ENCODE measurements at regions not wholly inside any gene's neighbourhood (a gene's known extent, or its start where the extent isn't known, plus 50 kb on each side); places are given as distances from the start of the nearest gene placed in this dataset.

DNA sequence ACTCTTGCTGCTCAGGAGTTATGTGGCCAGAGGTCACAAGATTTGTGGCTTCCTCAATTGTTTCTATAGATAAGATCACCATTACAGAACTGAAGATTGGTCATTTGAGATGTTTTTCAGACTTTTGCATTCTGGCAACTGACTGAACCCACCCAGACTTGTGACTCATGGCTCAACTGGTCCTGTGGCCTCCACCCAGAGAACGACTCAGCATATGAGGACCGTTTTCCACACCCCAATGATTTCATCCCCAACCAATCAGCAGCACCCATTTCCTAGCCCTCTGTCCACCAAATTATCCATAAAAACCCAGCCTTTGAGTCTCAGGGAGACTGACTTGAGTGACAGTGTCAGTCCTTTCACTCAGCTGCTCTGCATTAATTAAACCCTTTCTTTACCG lies 143.2 kb upstream of the ASIC2 start:
- Histone ChIP-seq H3K36me3 (ENCODE audit: insufficient read depth, low read length) (no peaks in the 10 kb centered on the region), H3K9me3 (ENCODE audit: low read length) (no peaks in the 10 kb centered on the region), H3K9ac (ENCODE audit: low read length) (no peak overlapping the region), H2AFZ (ENCODE audit: low read length) (no peak overlapping the region), H3K79me2 (ENCODE audit: insufficient read depth, low read length) (no peaks in the 10 kb centered on the region), H3K27ac (ENCODE audit: low read depth, low read length, poor library complexity, severe bottlenecking) (no peak overlapping the region), H3K9me2 (ENCODE audit: low read depth, low read length) (no peaks in the 10 kb centered on the region), H3K27me3 (ENCODE audit: insufficient read depth, low read length) (no peaks in the 10 kb centered on the region), H3K4me1 (ENCODE audit: insufficient read depth, low read length, severe bottlenecking) (no peaks in the 10 kb centered on the region), H4K20me1 (ENCODE audit: insufficient read depth, low read length) (no peaks in the 10 kb centered on the region), H3K4me2 (ENCODE audit: low read length) (no peak overlapping the region), H3F3A (ENCODE audit: insufficient read depth, low read length) (no peaks in the 10 kb centered on the region), H3K4me3 (ENCODE audit: low read depth, low read length, poor library complexity, severe bottlenecking) (no peak overlapping the region)
- no peak for TF ChIP-seq EZH2 (IDR thresholded peaks at IDR 0.05; ENCODE audit: borderline replicate concordance, low read length)
- TF ChIP-seq, protein P1, sequence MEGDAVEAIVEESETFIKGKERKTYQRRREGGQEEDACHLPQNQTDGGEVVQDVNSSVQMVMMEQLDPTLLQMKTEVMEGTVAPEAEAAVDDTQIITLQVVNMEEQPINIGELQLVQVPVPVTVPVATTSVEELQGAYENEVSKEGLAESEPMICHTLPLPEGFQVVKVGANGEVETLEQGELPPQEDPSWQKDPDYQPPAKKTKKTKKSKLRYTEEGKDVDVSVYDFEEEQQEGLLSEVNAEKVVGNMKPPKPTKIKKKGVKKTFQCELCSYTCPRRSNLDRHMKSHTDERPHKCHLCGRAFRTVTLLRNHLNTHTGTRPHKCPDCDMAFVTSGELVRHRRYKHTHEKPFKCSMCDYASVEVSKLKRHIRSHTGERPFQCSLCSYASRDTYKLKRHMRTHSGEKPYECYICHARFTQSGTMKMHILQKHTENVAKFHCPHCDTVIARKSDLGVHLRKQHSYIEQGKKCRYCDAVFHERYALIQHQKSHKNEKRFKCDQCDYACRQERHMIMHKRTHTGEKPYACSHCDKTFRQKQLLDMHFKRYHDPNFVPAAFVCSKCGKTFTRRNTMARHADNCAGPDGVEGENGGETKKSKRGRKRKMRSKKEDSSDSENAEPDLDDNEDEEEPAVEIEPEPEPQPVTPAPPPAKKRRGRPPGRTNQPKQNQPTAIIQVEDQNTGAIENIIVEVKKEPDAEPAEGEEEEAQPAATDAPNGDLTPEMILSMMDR (IDR thresholded peaks at IDR 0.05; ENCODE audit: low read length) = no peak

DNA sequence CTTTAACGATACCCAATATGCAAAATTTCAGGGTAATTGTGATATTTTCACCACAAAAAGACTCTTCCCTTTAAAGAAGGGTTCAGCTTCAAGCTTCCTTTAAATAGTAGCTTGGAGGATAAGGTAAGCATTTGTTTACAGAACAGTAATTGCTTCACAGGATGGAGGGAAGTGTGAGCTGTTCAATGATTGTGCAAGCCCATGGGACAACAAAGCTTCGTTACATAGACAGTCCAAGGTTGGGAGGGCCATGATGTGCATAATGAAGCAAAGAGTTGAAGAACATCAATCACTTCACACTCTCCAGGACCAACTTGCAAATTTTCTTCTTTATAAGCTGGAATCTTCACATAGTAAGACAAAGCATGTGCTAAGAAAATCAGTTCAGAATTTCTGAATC lies 145.0 kb upstream of the ASIC2 start:
- H3K79me2 ChIP-seq (ENCODE audit: insufficient read depth, low read length) = no peaks in the 10 kb centered on the region
- H3K36me3 ChIP-seq (ENCODE audit: insufficient read depth, low read length) = no peaks in the 10 kb centered on the region
- no peaks in the 10 kb centered on the region for H3K9me2 ChIP-seq (ENCODE audit: low read depth, low read length)
- no peak overlapping the region for H3K4me3 ChIP-seq (ENCODE audit: low read depth, low read length, poor library complexity, severe bottlenecking)
- H2AFZ ChIP-seq (ENCODE audit: low read length) = no peak overlapping the region
- no peaks in the 10 kb centered on the region for H4K20me1 ChIP-seq (ENCODE audit: insufficient read depth, low read length)
- no peaks in the 10 kb centered on the region for H3F3A ChIP-seq (ENCODE audit: insufficient read depth, low read length)
- no peak overlapping the region for H3K4me2 ChIP-seq (ENCODE audit: low read length)
- TF ChIP-seq EZH2 (IDR thresholded peaks at IDR 0.05; ENCODE audit: borderline replicate concordance, low read length) = no peak
- TF ChIP-seq, protein P1 (IDR thresholded peaks at IDR 0.05; ENCODE audit: low read length) = no peak
- H3K4me1 ChIP-seq (ENCODE audit: insufficient read depth, low read length, severe bottlenecking) = no peaks in the 10 kb centered on the region
- H3K27me3 ChIP-seq (ENCODE audit: insufficient read depth, low read length) = no peaks in the 10 kb centered on the region
- H3K27ac ChIP-seq (ENCODE audit: low read depth, low read length, poor library complexity, severe bottlenecking) = no peak overlapping the region
- H3K9me3 ChIP-seq (ENCODE audit: low read length) = no peaks in the 10 kb centered on the region
- no peak overlapping the region for H3K9ac ChIP-seq (ENCODE audit: low read length)

DNA sequence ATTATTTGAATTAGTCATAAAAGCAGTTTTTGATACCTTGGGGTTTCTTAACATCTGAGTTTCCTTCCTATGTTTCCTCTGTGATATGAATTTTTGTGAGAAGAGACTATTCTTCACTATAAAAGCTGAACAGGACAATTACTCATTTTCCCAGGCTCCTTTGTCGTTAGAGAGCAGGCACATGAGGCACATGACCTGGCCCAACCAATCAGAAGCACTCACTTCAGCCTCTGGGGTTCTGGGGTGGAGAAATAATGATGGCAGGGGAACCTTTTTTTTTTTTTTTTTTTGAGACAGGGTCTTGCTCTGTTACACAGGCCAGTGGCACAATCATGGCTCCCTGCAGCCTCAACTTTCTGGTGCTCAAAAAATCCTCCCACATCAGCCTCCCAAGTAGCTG lies 145.5 kb upstream of the ASIC2 start:
- H3K4me2 ChIP-seq (ENCODE audit: low read length) = no peak overlapping the region
- H3K4me1 ChIP-seq (ENCODE audit: insufficient read depth, low read length, severe bottlenecking) = no peaks in the 10 kb centered on the region
- TF ChIP-seq EZH2 (IDR thresholded peaks at IDR 0.05; ENCODE audit: borderline replicate concordance, low read length) = no peak
- no peak overlapping the region for H3K4me3 ChIP-seq (ENCODE audit: low read depth, low read length, poor library complexity, severe bottlenecking)
- H2AFZ ChIP-seq (ENCODE audit: low read length) = no peak overlapping the region
- no peaks in the 10 kb centered on the region for H3K9me3 ChIP-seq (ENCODE audit: low read length)
- no peaks in the 10 kb centered on the region for H4K20me1 ChIP-seq (ENCODE audit: insufficient read depth, low read length)
- H3K9me2 ChIP-seq (ENCODE audit: low read depth, low read length) = no peaks in the 10 kb centered on the region
- H3K27me3 ChIP-seq (ENCODE audit: insufficient read depth, low read length) = no peaks in the 10 kb centered on the region
- H3K27ac ChIP-seq (ENCODE audit: low read depth, low read length, poor library complexity, severe bottlenecking) = no peak overlapping the region
- H3K36me3 ChIP-seq (ENCODE audit: insufficient read depth, low read length) = no peaks in the 10 kb centered on the region
- no peaks in the 10 kb centered on the region for H3F3A ChIP-seq (ENCODE audit: insufficient read depth, low read length)
- no peak overlapping the region for H3K9ac ChIP-seq (ENCODE audit: low read length)
- no peaks in the 10 kb centered on the region for H3K79me2 ChIP-seq (ENCODE audit: insufficient read depth, low read length)

DNA sequence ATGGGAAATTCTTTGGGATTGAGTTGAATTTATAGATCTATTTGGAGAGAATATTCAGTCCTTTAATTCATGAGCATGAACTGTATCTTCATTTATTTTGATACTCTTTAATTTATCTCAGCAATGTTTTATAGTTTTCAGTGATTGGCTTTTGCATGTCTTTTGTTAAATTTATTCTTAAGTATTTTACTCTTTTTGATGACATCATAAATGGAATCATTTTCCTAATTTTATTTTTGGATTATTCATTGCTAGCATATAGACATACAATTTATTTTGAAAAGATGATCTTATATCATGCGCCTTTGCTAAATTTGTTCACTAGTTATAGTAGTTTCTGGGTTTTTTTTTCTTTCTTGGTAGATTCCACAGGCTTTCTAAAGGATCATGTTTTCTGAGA lies 149.2 kb upstream of the ASIC2 start:
- H3K9ac ChIP-seq (ENCODE audit: low read length) = no peak overlapping the region
- H4K20me1 ChIP-seq (ENCODE audit: insufficient read depth, low read length) = no peaks in the 10 kb centered on the region

More for the DNA sequence above, 149.2 kb upstream of the ASIC2 start:
- H2AFZ ChIP-seq (ENCODE audit: low read length) = no peak overlapping the region
- no peaks in the 10 kb centered on the region for H3K27me3 ChIP-seq (ENCODE audit: insufficient read depth, low read length)
- no peak overlapping the region for H3K4me2 ChIP-seq (ENCODE audit: low read length)
- H3K36me3 ChIP-seq (ENCODE audit: insufficient read depth, low read length) = no peaks in the 10 kb centered on the region
- TF ChIP-seq, protein P1 (IDR thresholded peaks at IDR 0.05; ENCODE audit: low read length) = no peak
- TF ChIP-seq EZH2 (IDR thresholded peaks at IDR 0.05; ENCODE audit: borderline replicate concordance, low read length) = no peak
- H3F3A ChIP-seq (ENCODE audit: insufficient read depth, low read length) = no peaks in the 10 kb centered on the region
- no peaks in the 10 kb centered on the region for H3K9me2 ChIP-seq (ENCODE audit: low read depth, low read length)
- no peak overlapping the region for H3K4me3 ChIP-seq (ENCODE audit: low read depth, low read length, poor library complexity, severe bottlenecking)
- H3K9me3 ChIP-seq (ENCODE audit: low read length) = no peaks in the 10 kb centered on the region
- H3K4me1 ChIP-seq (ENCODE audit: insufficient read depth, low read length, severe bottlenecking) = no peaks in the 10 kb centered on the region
- H3K27ac ChIP-seq (ENCODE audit: low read depth, low read length, poor library complexity, severe bottlenecking) = no peak overlapping the region
- no peaks in the 10 kb centered on the region for H3K79me2 ChIP-seq (ENCODE audit: insufficient read depth, low read length)
